Loucy (cell line): ENCODE measurements at regions not wholly inside any gene's neighbourhood (a gene's known extent, or its start where the extent isn't known, plus 50 kb on each side); places are given as distances from the start of the nearest gene placed in this dataset.

Source experiments
- H2AFZ ChIP-seq: fragments of 200-600 bp; sonication (generic); 2 replicates; pipeline ENCODE4 v1.6.0; 2016; ENCODE audit warnings: antibody characterized with exemption, mild to moderate bottlenecking, low read length, moderate library complexity
- H3F3A ChIP-seq: fragments of 200-600 bp; 2 replicates; pipeline ENCODE4 v1.6.0; 2016; ENCODE audit warnings: antibody characterized with exemption, low read depth, mild to moderate bottlenecking
- H3K27me3 ChIP-seq: fragments of 200-600 bp; sonication (generic); 2 replicates; pipeline ENCODE4 v1.6.1; 2014; ENCODE audit warnings: low read length, mild to moderate bottlenecking; ENCODE audit not compliant: insufficient read depth, poor library complexity, severe bottlenecking
- H3K36me3 ChIP-seq: fragments of 200-600 bp; sonication (generic); 2 replicates; pipeline ENCODE4 v1.6.1; 2016; ENCODE audit warnings: low read length; ENCODE audit not compliant: insufficient read depth
- H3K4me1 ChIP-seq: fragments of 200-600 bp; sonication (generic); 2 replicates; pipeline ENCODE4 v1.5.1; 2014; ENCODE audit warnings: low read length, mild to moderate bottlenecking; ENCODE audit not compliant: insufficient read depth, poor library complexity, severe bottlenecking
- H3K4me2 ChIP-seq: fragments of 200-600 bp; sonication (generic); 2 replicates; pipeline ENCODE4 v1.6.0; 2014; ENCODE audit warnings: antibody characterized with exemption, low read length, low read depth, mild to moderate bottlenecking; ENCODE audit not compliant: poor library complexity, severe bottlenecking
- H3K4me3 ChIP-seq: fragments of 200-600 bp; sonication (generic); 2 replicates; pipeline ENCODE4 v1.5.1; 2014; ENCODE audit warnings: low read length, mild to moderate bottlenecking, mixed read lengths; ENCODE audit not compliant: poor library complexity, severe bottlenecking
- H3K79me2 ChIP-seq: fragments of 200-600 bp; sonication (generic); 2 replicates; pipeline ENCODE4 v1.6.1; 2014; ENCODE audit warnings: low read length; ENCODE audit not compliant: insufficient read depth
- H3K9ac ChIP-seq: fragments of 200-600 bp; sonication (generic); 2 replicates; pipeline ENCODE4 v1.6.0; 2014; ENCODE audit warnings: mild to moderate bottlenecking, low read depth, low read length, moderate library complexity; ENCODE audit not compliant: poor library complexity, severe bottlenecking
- H3K9me2 ChIP-seq: fragments of 200-600 bp; sonication (generic); replicated peaks from 2 replicates; pipeline ENCODE4 v1.6.1; 2016; ENCODE audit warnings: low read depth, low read length, mixed read lengths
- H3K9me3 ChIP-seq: fragments of 200-600 bp; sonication (generic); 2 replicates; pipeline ENCODE4 v1.6.1; 2014; ENCODE audit warnings: mild to moderate bottlenecking, antibody characterized with exemption, low read length, low read depth; ENCODE audit not compliant: insufficient read depth
- H4K20me1 ChIP-seq: fragments of 200-600 bp; sonication (generic); 2 replicates; pipeline ENCODE4 v1.6.0; 2014; ENCODE audit warnings: antibody characterized with exemption, low read length, mild to moderate bottlenecking; ENCODE audit not compliant: insufficient read depth, poor library complexity, severe bottlenecking
- EZH2phosphoT487 ChIP-seq: fragments of 200-600 bp; IDR thresholded peaks from 2 replicates; pipeline ENCODE4 v1.6.1; 2018; ENCODE audit warnings: antibody characterized with exemption, mild to moderate bottlenecking, moderate library complexity, borderline replicate concordance
- TF ChIP-seq, protein P1 (sequence below): fragments of 200-600 bp; sonication (generic); conservative IDR thresholded peaks from 2 replicates; pipeline ENCODE4 v1.5.1; 2014; ENCODE audit warnings: mild to moderate bottlenecking, antibody characterized with exemption, low read length

DNA sequence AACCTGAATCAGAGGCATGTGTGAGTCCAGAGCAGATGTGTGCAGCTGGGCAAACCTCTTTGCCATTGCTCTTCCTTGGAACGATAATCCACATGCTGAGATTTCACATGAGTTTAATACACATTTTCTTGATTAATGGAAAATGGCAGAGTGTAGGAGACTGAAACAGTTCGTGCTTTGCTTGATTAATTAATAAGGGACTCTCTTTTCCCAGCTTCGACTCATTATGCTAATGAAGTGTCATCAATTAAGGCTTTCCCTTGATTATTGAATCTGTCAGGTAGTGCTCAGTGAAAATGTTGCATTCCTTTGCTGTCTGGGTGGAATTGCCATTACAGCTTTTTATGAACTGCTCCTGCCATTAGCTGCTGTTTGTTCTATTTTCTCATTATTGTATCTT is 487.7 kb upstream of the NOVA1 start:
- Histone ChIP-seq H3K36me3 (no peaks in the 10 kb centered on the region), H3K9me2 (no peaks in the 10 kb centered on the region), H3K4me1 (no peaks in the 10 kb centered on the region), H2AFZ (no peak overlapping the region), H3K9ac (no peak overlapping the region), H3F3A (no peaks in the 10 kb centered on the region), H3K27me3 (no peaks in the 10 kb centered on the region), H3K4me3 (no peak overlapping the region), H3K4me2 (no peak overlapping the region), H3K9me3 (no peaks in the 10 kb centered on the region), H4K20me1 (no peaks in the 10 kb centered on the region), H3K79me2 (no peaks in the 10 kb centered on the region)
- TF ChIP-seq, protein P1, sequence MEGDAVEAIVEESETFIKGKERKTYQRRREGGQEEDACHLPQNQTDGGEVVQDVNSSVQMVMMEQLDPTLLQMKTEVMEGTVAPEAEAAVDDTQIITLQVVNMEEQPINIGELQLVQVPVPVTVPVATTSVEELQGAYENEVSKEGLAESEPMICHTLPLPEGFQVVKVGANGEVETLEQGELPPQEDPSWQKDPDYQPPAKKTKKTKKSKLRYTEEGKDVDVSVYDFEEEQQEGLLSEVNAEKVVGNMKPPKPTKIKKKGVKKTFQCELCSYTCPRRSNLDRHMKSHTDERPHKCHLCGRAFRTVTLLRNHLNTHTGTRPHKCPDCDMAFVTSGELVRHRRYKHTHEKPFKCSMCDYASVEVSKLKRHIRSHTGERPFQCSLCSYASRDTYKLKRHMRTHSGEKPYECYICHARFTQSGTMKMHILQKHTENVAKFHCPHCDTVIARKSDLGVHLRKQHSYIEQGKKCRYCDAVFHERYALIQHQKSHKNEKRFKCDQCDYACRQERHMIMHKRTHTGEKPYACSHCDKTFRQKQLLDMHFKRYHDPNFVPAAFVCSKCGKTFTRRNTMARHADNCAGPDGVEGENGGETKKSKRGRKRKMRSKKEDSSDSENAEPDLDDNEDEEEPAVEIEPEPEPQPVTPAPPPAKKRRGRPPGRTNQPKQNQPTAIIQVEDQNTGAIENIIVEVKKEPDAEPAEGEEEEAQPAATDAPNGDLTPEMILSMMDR: no peak
- TF ChIP-seq EZH2phosphoT487: no peak

DNA sequence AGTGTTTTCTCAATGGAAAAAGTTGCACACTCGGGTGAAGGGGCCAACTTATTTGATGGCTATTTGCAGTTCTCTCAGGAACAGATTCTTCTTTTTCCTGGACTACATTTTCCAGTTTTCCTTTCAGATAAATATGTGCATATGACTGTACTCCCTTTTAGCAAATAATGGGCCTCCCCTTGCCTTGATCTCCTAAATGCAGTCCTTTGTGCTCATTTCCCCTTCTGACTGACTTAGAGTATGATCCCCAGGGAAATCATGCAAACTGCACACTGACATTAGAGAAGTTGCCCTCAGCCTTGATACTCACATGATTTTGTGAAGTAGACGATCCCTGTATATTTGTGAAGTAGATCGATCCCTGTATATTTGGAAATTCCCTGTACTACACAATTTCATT is 492.9 kb upstream of the NOVA1 start:
- Histone ChIP-seq H2AFZ (no peak overlapping the region), H3K4me3 (no peak overlapping the region), H3K9me2 (no peaks in the 10 kb centered on the region), H3F3A (no peaks in the 10 kb centered on the region), H3K36me3 (no peaks in the 10 kb centered on the region), H3K4me2 (no peak overlapping the region), H3K79me2 (no peaks in the 10 kb centered on the region), H4K20me1 (no peaks in the 10 kb centered on the region), H3K9me3 (no peaks in the 10 kb centered on the region), H3K9ac (no peak overlapping the region), H3K4me1 (no peaks in the 10 kb centered on the region), H3K27me3 (no peaks in the 10 kb centered on the region)
- TF ChIP-seq, protein P1: no peak
- no peak for TF ChIP-seq EZH2phosphoT487

DNA sequence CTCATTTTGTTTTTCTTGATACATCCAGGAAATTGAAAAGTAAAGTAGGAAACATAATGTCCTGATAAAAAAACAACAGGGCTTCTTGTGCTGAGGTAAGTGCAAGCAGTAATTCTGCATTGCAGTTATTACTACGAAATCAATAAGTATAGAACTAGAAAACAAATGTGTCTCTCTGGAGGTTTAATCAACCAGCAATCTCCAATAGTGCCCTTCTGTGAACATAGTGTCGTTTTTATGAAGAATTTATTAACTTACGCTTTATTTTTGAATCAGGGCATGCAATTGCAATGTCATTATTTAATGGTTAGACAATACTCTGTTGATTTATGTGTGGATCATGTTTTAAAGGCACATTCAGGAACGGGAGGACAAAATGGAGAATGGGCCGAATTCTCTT is 494.1 kb upstream of the NOVA1 start:
- no peak overlapping the region for H2AFZ ChIP-seq

More for the DNA sequence above, 494.1 kb upstream of the NOVA1 start:
- Histone ChIP-seq H3K4me2 (no peak overlapping the region), H3K36me3 (no peaks in the 10 kb centered on the region), H3K9ac (no peak overlapping the region), H3K4me1 (no peaks in the 10 kb centered on the region), H3K9me3 (no peaks in the 10 kb centered on the region), H3K4me3 (no peak overlapping the region), H3F3A (no peaks in the 10 kb centered on the region), H4K20me1 (no peaks in the 10 kb centered on the region), H3K79me2 (no peaks in the 10 kb centered on the region), H3K9me2 (no peaks in the 10 kb centered on the region), H3K27me3 (no peaks in the 10 kb centered on the region)
- TF ChIP-seq EZH2phosphoT487: no peak
- TF ChIP-seq, protein P1: no peak
